ENCODE measurements at regions not wholly inside any gene's neighbourhood (a gene's known extent, or its start where the extent isn't known, plus 50 kb on each side); places are given as distances from the start of the nearest gene placed in this dataset.

DNA sequence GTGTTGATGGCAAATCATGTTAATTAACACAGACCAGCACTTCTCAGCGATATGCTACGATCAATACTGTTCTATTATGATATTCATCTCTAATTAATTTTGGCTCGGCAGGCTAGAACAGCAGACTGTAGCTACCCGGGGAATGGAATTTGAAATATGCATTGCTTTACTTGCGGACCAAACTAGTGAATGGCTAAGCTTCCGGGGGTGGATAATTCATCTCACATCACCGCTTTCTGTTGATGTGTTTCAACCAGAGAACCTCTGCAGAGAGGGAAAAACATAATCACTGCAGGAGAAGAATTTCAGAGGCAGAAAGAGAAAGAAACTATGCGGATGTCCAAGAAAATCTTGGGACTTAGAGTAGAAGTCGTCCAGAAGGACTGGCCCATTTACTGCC lies 490.9 kb downstream of the STK39 start:
- TF ChIP-seq POLR2A (IDR thresholded peaks at IDR 0.05) (no peak), EP300 (IDR thresholded peaks at IDR 0.05) (no peak), POLR2AphosphoS5 (IDR thresholded peaks at IDR 0.05) (no peak)
- TF ChIP-seq, protein P1, sequence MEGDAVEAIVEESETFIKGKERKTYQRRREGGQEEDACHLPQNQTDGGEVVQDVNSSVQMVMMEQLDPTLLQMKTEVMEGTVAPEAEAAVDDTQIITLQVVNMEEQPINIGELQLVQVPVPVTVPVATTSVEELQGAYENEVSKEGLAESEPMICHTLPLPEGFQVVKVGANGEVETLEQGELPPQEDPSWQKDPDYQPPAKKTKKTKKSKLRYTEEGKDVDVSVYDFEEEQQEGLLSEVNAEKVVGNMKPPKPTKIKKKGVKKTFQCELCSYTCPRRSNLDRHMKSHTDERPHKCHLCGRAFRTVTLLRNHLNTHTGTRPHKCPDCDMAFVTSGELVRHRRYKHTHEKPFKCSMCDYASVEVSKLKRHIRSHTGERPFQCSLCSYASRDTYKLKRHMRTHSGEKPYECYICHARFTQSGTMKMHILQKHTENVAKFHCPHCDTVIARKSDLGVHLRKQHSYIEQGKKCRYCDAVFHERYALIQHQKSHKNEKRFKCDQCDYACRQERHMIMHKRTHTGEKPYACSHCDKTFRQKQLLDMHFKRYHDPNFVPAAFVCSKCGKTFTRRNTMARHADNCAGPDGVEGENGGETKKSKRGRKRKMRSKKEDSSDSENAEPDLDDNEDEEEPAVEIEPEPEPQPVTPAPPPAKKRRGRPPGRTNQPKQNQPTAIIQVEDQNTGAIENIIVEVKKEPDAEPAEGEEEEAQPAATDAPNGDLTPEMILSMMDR (IDR thresholded peaks at IDR 0.05), result no peak
- H3K4me3 ChIP-seq, result no peak overlapping the region
- peaks cover 0 to 4% (median 0%) of the 10 kb centered on the region in 4 donors for H3K4me1 ChIP-seq
- H3K27me3 ChIP-seq, result no peaks in the 10 kb centered on the region
- H3K9me3 ChIP-seq, result no peaks in the 10 kb centered on the region
- H3K27ac ChIP-seq, result no peak overlapping the region
- intact Hi-C loops (cut with DNase I), result no loop called here
- H3K36me3 ChIP-seq, result no peaks in the 10 kb centered on the region
- WGBS, 2 donors, result 83 to 91% methylated on average over 9 of the region's 9 CpGs
- DNase-seq, result no peak

GRCh38 chr2:167753142-167753541 lies 494.3 kb downstream of the STK39 start:
- Histone ChIP-seq H3K4me1 (peaks cover 0 to 4% (median 0%) of the 10 kb centered on the region in 4 donors), H3K27ac (no peak overlapping the region), H3K9me3 (no peaks in the 10 kb centered on the region), H3K36me3 (no peaks in the 10 kb centered on the region), H3K27me3 (no peaks in the 10 kb centered on the region), H3K4me3 (no peak overlapping the region)
- intact Hi-C loops (cut with DNase I), result no loop called here
- no peak for DNase-seq
- TF ChIP-seq POLR2AphosphoS5 (IDR thresholded peaks at IDR 0.05), result no peak
- no peak for TF ChIP-seq EP300 (IDR thresholded peaks at IDR 0.05)
- TF ChIP-seq, protein P1 (IDR thresholded peaks at IDR 0.05), result no peak
- no peak for TF ChIP-seq POLR2A (IDR thresholded peaks at IDR 0.05)
- 96% methylated on average over 3 of the region's 3 CpGs for WGBS, 2 donors

- 40 to 92% methylated on average over 1 of the region's 1 CpG for WGBS, 2 donors
- TF ChIP-seq, protein P1 (IDR thresholded peaks at IDR 0.05), result no peak
- TF ChIP-seq EP300 (IDR thresholded peaks at IDR 0.05) (no peak), POLR2AphosphoS5 (IDR thresholded peaks at IDR 0.05) (no peak), POLR2A (IDR thresholded peaks at IDR 0.05) (no peak)
- no peaks in the 10 kb centered on the region for H3K36me3 ChIP-seq
- no peaks in the 10 kb centered on the region for H3K9me3 ChIP-seq
- intact Hi-C loops (cut with DNase I), result no loop called here
- peaks cover 0 to 4% (median 0%) of the 10 kb centered on the region in 4 donors for H3K4me1 ChIP-seq
- no peak overlapping the region for H3K27ac ChIP-seq
- no peak for DNase-seq
- H3K27me3 ChIP-seq, result no peaks in the 10 kb centered on the region
- no peak overlapping the region for H3K4me3 ChIP-seq
These were observed 494.7 kb downstream of the STK39 start for GRCh38 chr2:167752734-167753133.

GRCh38 chr2:167750675-167751074 lies 496.7 kb downstream of the STK39 start:
- WGBS, 2 donors, result 93 to 95% methylated on average over 3 of the region's 3 CpGs
- H3K27me3 ChIP-seq, result no peaks in the 10 kb centered on the region
- no peak overlapping the region for H3K27ac ChIP-seq
- no peak overlapping the region for H3K4me3 ChIP-seq
- TF ChIP-seq, protein P1 (IDR thresholded peaks at IDR 0.05), result no peak
- no peak for TF ChIP-seq POLR2AphosphoS5 (IDR thresholded peaks at IDR 0.05)
- no peak for TF ChIP-seq POLR2A (IDR thresholded peaks at IDR 0.05)
- no peak for DNase-seq
- H3K36me3 ChIP-seq, result no peaks in the 10 kb centered on the region
- no peaks in the 10 kb centered on the region for H3K4me1 ChIP-seq
- intact Hi-C loops (cut with DNase I), result no loop called here
- no peaks in the 10 kb centered on the region for H3K9me3 ChIP-seq

DNA sequence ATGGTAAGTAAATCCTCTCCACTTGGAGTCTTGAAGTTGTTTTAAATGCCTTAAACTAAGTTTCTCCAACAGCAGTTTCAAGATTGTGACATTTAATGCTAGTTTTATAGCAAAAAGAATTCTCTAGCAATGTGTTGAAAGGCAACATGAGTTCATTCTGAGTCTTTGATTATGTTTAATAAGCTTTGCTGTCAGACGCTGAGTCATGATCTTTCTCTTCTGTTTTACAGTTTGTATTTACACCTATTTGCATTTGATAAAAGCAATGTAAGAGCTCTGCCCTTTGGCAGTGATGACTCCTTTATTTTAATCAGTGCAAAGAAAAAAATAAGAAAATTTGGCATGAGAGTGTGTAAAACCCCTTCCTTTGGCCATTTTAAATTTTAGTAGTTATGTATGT lies 497.7 kb downstream of the STK39 start:
- H3K27ac ChIP-seq, result no peak overlapping the region
- no peaks in the 10 kb centered on the region for H3K27me3 ChIP-seq
- TF ChIP-seq, protein P1 (IDR thresholded peaks at IDR 0.05), result no peak
- no peak for TF ChIP-seq EP300 (IDR thresholded peaks at IDR 0.05)
- no peak for TF ChIP-seq POLR2AphosphoS5 (IDR thresholded peaks at IDR 0.05)
- TF ChIP-seq POLR2A (IDR thresholded peaks at IDR 0.05), result no peak
- 10 to 60% methylated on average over 1 of the region's 1 CpG for WGBS, 2 donors
- no peak overlapping the region for H3K4me3 ChIP-seq
- intact Hi-C loops (cut with DNase I), result no loop called here
- H3K9me3 ChIP-seq, result no peaks in the 10 kb centered on the region
- DNase-seq, result no peak
- H3K4me1 ChIP-seq, result no peaks in the 10 kb centered on the region
- H3K36me3 ChIP-seq, result no peaks in the 10 kb centered on the region
